HL-60 (cell line): ENCODE measurements at regions not wholly inside any gene's neighbourhood (a gene's known extent, or its start where the extent isn't known, plus 50 kb on each side); places are given as distances from the start of the nearest gene placed in this dataset.

ENCODE experiments used
- GABPA ChIP-seq: IDR thresholded peaks from 2 replicates; pipeline ENCODE4 v1.6.1; 2012; ENCODE audit warnings: low read depth
- POLR2AphosphoS5 ChIP-seq: IDR thresholded peaks from 2 replicates; pipeline ENCODE4 v1.6.1; 2012; ENCODE audit warnings: low read depth
- REST ChIP-seq: IDR thresholded peaks from 2 replicates; pipeline ENCODE4 v1.6.1; 2012; ENCODE audit warnings: low read depth; ENCODE audit not compliant: insufficient replicate concordance
- TF ChIP-seq, protein P1 (sequence below): IDR thresholded peaks from one replicate; pipeline ENCODE4 v1.5.1; 2011; ENCODE audit warnings: low read length, control low read depth, inconsistent platforms; ENCODE audit not compliant: insufficient read depth

DNA sequence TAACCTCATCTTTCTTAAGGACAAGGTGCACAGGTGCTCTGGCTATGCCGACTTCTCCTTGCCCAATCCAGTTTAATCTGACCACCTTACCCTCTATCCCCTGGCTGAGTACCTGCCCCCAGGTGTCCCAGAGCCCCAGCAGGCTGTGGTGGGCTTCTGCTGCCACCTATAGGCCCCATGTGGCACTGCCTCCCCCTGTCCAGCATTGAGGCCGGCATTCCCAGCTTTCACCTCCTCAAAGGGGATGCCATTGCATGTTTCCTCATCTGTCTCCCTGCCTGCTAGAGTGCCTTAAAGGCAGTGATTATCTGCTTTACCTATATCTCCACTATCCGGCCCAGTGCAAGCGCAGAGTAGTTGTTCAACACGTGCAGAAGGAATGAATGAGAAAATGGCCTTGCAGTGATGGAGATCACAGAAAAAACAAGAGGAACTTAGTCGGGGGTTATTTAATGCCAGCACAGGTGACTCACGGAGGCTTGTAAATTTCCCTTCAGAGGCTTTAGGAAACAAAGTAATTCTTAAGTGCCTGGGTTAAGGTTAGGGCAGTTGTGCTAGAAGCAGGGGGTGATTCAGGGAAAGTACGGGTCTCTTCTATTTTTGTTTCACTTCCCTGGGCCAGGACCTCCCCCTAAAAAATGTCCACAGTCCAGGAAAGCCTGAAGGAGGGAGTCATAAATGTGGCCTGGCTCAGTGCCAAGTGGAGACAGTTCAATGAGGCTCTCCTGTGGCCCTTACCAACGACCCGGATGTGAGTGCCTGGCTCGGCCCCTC is 131.8 kb upstream of the NGF start:
- no peak for TF ChIP-seq POLR2AphosphoS5
- TF ChIP-seq, protein P1, sequence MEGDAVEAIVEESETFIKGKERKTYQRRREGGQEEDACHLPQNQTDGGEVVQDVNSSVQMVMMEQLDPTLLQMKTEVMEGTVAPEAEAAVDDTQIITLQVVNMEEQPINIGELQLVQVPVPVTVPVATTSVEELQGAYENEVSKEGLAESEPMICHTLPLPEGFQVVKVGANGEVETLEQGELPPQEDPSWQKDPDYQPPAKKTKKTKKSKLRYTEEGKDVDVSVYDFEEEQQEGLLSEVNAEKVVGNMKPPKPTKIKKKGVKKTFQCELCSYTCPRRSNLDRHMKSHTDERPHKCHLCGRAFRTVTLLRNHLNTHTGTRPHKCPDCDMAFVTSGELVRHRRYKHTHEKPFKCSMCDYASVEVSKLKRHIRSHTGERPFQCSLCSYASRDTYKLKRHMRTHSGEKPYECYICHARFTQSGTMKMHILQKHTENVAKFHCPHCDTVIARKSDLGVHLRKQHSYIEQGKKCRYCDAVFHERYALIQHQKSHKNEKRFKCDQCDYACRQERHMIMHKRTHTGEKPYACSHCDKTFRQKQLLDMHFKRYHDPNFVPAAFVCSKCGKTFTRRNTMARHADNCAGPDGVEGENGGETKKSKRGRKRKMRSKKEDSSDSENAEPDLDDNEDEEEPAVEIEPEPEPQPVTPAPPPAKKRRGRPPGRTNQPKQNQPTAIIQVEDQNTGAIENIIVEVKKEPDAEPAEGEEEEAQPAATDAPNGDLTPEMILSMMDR, result peak; percentile 81
- TF ChIP-seq REST, result peak; percentile 68
- TF ChIP-seq GABPA, result no peak
